Thymus (tissue), 11 donors: ENCODE measurements at regions not wholly inside any gene's neighbourhood (a gene's known extent, or its start where the extent isn't known, plus 50 kb on each side); places are given as distances from the start of the nearest gene placed in this dataset.
"Not testable (repeated sequence)": the region's sequence is repeated elsewhere in the genome, so short reads cannot be mapped to it uniquely, and the experiment has no call there.

Source experiments
- DNase-seq, 9 donors: peaks; one replicate each; pipeline ENCODE4 v3.0.0-alpha.2; 2013; ENCODE audit warnings: low spot score in 9 of 9, low read depth in 6 of 9, missing footprints in 1 of 9
- H3K27ac ChIP-seq, 2 donors: one replicate each; pipeline ENCODE4 v1.5.1; 2013; ENCODE audit warnings: control low read depth in 1 of 2, low read depth in 1 of 2, low read length in 1 of 2, mild to moderate bottlenecking in 1 of 2, moderate library complexity in 1 of 2
- H3K27me3 ChIP-seq, 2 donors: one replicate each; pipeline ENCODE4 v1.5.1; 2013; ENCODE audit warnings: low read length in 1 of 2; ENCODE audit not compliant: control insufficient read depth in 2 of 2, insufficient read depth in 1 of 2
- H3K36me3 ChIP-seq, 2 donors: one replicate each; pipeline ENCODE4 v1.5.1; 2013; ENCODE audit warnings: low read length in 1 of 2, mild to moderate bottlenecking in 1 of 2, moderate library complexity in 1 of 2; ENCODE audit not compliant: control insufficient read depth in 2 of 2, insufficient read depth in 2 of 2
- H3K4me1 ChIP-seq, 2 donors: one replicate each; pipeline ENCODE4 v1.5.1; 2013; ENCODE audit warnings: low read length in 2 of 2; ENCODE audit not compliant: control insufficient read depth in 2 of 2, insufficient read depth in 2 of 2
- H3K4me3 ChIP-seq, 2 donors: one replicate each; pipeline ENCODE4 v1.5.1; 2013; ENCODE audit warnings: low read length in 2 of 2, control low read depth in 1 of 2, mild to moderate bottlenecking in 1 of 2
- H3K9me3 ChIP-seq, 2 donors: one replicate each; pipeline ENCODE4 v1.5.1; 2013; ENCODE audit warnings: low read length in 1 of 2, mild to moderate bottlenecking in 1 of 2; ENCODE audit not compliant: control insufficient read depth in 2 of 2, insufficient read depth in 1 of 2
- WGBS: extraction: QIAGEN DNeasy Blood & Tissue Kit; methylation state at CpG from one replicate; pipeline ENCODE4 v1.1.7; 2013; 5-methylcytosine and 5-hydroxymethylcytosine counted together
- donor health status: healthy.

- no peaks in the 10 kb centered on the region for H3K27me3 ChIP-seq
- 69% methylated on average over 2 of the region's 2 CpGs for WGBS
- no peaks in the 10 kb centered on the region for H3K36me3 ChIP-seq
- H3K9me3 ChIP-seq: peaks cover 0 to 1% of the 10 kb centered on the region in 2 donors
- no peak overlapping the region for H3K27ac ChIP-seq
- no peak overlapping the region for H3K4me3 ChIP-seq
- DNase-seq: no peak
- H3K4me1 ChIP-seq: no peaks in the 10 kb centered on the region
Observed at GRCh38 chr3:181921220-181921619, 209.5 kb downstream of the SOX2 start.

- DNase-seq, H3K4me3 ChIP-seq, H3K4me1 ChIP-seq, H3K36me3 ChIP-seq, H3K27me3 ChIP-seq, H3K27ac ChIP-seq, H3K9me3 ChIP-seq: not testable (repeated sequence)
- WGBS: 95% methylated on average over 34 of the region's 34 CpGs
Observed at GRCh38 chr3:181925841-181926240, 214.1 kb downstream of the SOX2 start.

GRCh38 chr3:181929501-181929900 is 217.8 kb downstream of the SOX2 start:
- H3K27ac ChIP-seq: no peak overlapping the region
- no peak for DNase-seq
- peaks cover 0 to 6% of the 10 kb centered on the region in 2 donors for H3K9me3 ChIP-seq
- no peaks in the 10 kb centered on the region for H3K27me3 ChIP-seq
- WGBS: 93% methylated on average over 5 of the region's 5 CpGs
- H3K4me1 ChIP-seq: no peaks in the 10 kb centered on the region
- H3K36me3 ChIP-seq: no peaks in the 10 kb centered on the region
- H3K4me3 ChIP-seq: no peak overlapping the region

- no peak overlapping the region for H3K27ac ChIP-seq
- no peak overlapping the region for H3K4me3 ChIP-seq
- no peaks in the 10 kb centered on the region for H3K36me3 ChIP-seq
- H3K27me3 ChIP-seq: no peaks in the 10 kb centered on the region
- H3K9me3 ChIP-seq: peaks cover 0 to 6% of the 10 kb centered on the region in 2 donors
- no peak for DNase-seq
- 92% methylated on average over 4 of the region's 4 CpGs for WGBS
- H3K4me1 ChIP-seq: no peaks in the 10 kb centered on the region
Observed at GRCh38 chr3:181930105-181930504, 218.4 kb downstream of the SOX2 start.

- H3K4me1 ChIP-seq: no peaks in the 10 kb centered on the region
- no peak overlapping the region for H3K4me3 ChIP-seq
- WGBS: 79% methylated on average over 4 of the region's 4 CpGs
- H3K27me3 ChIP-seq: no peaks in the 10 kb centered on the region
- H3K36me3 ChIP-seq: no peaks in the 10 kb centered on the region
- no peak overlapping the region for H3K27ac ChIP-seq
- DNase-seq: no peak
- no peaks in the 10 kb centered on the region for H3K9me3 ChIP-seq
Observed at GRCh38 chr3:181932039-181932438, 220.3 kb downstream of the SOX2 start.

- WGBS: 96% methylated on average over 4 of the region's 4 CpGs
- Histone ChIP-seq H3K4me1 (no peaks in the 10 kb centered on the region), H3K27me3 (no peaks in the 10 kb centered on the region), H3K4me3 (no peak overlapping the region), H3K27ac (no peak overlapping the region), H3K36me3 (no peaks in the 10 kb centered on the region), H3K9me3 (no peaks in the 10 kb centered on the region)
- DNase-seq: no peak
Observed at GRCh38 chr3:181933052-181933618, 221.4 kb downstream of the SOX2 start.

GRCh38 chr3:181935915-181936314 is 224.2 kb downstream of the SOX2 start:
- 98% methylated on average over 2 of the region's 2 CpGs for WGBS
- Histone ChIP-seq H3K27ac (no peak overlapping the region), H3K4me3 (no peak overlapping the region), H3K27me3 (no peaks in the 10 kb centered on the region), H3K9me3 (no peaks in the 10 kb centered on the region), H3K36me3 (no peaks in the 10 kb centered on the region), H3K4me1 (no peaks in the 10 kb centered on the region)
- no peak for DNase-seq

GRCh38 chr3:181936774-181937173 is 225.0 kb downstream of the SOX2 start:
- WGBS: 95% methylated on average over 6 of the region's 6 CpGs
- H3K36me3 ChIP-seq: no peaks in the 10 kb centered on the region
- DNase-seq: no peak
- H3K4me1 ChIP-seq: no peaks in the 10 kb centered on the region
- H3K4me3 ChIP-seq: no peak overlapping the region
- H3K27me3 ChIP-seq: no peaks in the 10 kb centered on the region
- H3K27ac ChIP-seq: no peak overlapping the region
- no peaks in the 10 kb centered on the region for H3K9me3 ChIP-seq

- not testable (repeated sequence) for H3K9me3 ChIP-seq, H3K4me3 ChIP-seq, H3K27ac ChIP-seq, DNase-seq, H3K4me1 ChIP-seq, H3K27me3 ChIP-seq, H3K36me3 ChIP-seq
- WGBS: 95% methylated on average over 3 of the region's 3 CpGs
Observed at GRCh38 chr3:181938580-181938979, 226.9 kb downstream of the SOX2 start.

GRCh38 chr3:181940703-181941102 is 229.0 kb downstream of the SOX2 start:
- WGBS: 95% methylated on average over 3 of the region's 3 CpGs
- H3K27me3 ChIP-seq: no peaks in the 10 kb centered on the region
- no peaks in the 10 kb centered on the region for H3K36me3 ChIP-seq
- no peak overlapping the region for H3K27ac ChIP-seq
- H3K9me3 ChIP-seq: no peaks in the 10 kb centered on the region
- H3K4me3 ChIP-seq: no peak overlapping the region
- no peaks in the 10 kb centered on the region for H3K4me1 ChIP-seq
- no peak for DNase-seq
